ENCODE measurements at regions not wholly inside any gene's neighbourhood (a gene's known extent, or its start where the extent isn't known, plus 50 kb on each side); places are given as distances from the start of the nearest gene placed in this dataset.
"Not testable (repeated sequence)": the region's sequence is repeated elsewhere in the genome, so short reads cannot be mapped to it uniquely, and the experiment has no call there.

DNA sequence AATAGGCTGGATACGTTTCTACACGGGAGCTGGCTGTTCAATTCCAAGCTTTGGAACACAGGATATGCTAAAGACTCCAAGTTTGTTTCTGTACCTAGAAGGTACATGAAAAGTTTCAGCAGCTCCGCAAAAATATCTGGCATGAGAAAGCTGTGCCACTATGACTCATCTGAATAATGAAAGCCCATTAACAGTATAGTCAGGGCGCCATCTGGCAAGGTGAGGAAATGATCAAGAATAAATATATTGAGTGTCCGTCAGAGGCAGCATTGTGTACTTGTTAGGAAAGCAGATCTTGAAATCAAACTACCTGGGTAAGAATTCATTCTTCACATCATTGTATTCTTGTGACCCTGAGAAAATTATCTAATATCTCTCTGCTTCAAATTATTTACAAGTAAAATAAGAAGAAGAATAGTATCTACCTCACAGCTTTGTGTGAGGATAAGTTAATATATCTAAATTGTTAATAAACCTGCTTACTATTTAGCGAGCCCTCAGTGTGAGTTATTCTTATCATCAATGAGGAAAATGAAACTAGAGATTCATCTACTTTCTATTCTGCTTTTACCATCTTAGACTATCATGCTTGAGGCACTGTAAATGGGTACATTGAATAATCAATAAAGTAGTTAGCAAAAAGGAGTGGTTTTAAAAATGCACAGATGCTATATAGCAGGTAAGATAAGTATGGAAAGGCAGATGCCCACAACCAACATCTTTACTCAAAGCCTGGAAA lies 53.5 kb downstream of the FSCB start:
- DNase-seq (ENCODE audit: low read depth): no peak

DNA sequence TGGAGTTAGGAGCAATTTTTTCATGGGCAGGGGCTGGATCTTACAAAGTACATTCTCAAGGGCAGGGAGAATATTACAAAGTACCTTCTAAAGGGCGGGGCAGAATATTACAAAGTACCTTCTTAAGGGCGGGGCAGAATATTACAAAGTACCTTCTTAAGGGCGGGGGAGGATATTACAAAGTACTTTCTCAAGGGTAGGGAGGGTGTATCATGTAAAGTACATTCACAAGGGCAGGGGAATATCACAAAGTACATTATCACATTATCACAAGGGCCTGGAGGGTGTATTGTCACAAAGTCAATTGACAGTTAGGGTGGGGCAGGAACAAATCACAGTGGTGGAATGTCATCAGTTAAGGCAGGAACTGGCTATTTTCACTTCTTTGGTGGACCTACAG lies 56.9 kb downstream of the FSCB start:
- not testable (repeated sequence) for DNase-seq (ENCODE audit: low read depth)

DNA sequence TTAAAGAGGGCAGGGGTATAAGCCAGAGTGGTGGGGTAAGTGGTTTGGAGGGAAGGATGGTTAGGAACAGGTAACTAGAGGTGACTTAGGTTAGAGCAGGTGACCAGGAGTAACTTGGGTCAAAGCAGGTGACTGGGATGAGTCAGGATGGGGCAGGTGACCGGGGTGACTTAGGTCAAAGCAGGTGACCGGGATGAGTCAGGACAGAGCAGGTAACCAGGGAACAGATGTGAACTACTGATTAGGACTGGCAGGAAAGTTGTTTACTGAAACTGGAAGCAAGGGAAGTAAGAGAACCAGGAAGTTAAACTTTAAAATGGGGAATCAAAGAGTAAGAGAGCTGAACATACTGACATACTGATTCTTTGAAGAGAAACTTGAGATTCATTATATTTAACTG lies 57.4 kb downstream of the FSCB start:
- DNase-seq (ENCODE audit: low read depth): no peak

DNA sequence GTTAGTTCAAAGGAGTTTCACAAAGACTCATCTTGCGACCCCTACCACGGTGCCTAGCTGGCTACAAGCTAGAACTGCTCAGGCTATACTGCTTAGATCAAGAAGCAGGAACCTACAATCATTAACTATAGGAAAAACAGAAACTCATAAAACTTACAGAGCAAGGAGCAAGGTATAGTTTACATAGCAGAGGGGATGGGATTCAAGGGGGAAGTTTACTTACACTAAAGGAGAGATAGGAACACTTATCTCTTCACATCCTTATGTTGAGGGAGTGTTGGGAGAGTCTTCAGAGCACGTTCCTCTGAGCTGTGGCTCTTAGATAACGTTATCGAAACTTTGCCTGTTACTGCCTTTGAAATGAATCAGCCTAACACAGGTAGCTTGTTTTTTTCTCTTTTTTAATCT lies 58.1 kb downstream of the FSCB start:
- no peak for DNase-seq (ENCODE audit: low read depth)

DNA sequence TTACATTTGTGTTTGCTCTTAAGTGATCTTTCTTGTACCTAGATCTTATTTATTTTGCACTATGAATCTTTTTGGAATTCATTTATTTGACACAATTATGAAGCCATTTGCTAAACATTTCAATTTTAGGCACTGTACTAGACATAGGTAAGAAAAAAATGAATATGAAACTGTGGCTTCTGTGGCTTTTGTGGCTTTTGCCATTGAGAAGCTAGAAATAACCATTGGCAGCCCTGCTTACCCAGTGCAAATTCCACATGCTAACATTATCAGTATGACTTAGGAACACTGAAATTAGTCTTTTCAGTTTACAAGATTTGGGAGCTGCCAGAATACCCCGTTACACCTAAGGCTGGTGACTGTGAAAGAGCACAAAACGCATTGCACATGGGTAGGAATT lies 60.1 kb downstream of the FSCB start:
- no peak for DNase-seq (ENCODE audit: low read depth)

DNA sequence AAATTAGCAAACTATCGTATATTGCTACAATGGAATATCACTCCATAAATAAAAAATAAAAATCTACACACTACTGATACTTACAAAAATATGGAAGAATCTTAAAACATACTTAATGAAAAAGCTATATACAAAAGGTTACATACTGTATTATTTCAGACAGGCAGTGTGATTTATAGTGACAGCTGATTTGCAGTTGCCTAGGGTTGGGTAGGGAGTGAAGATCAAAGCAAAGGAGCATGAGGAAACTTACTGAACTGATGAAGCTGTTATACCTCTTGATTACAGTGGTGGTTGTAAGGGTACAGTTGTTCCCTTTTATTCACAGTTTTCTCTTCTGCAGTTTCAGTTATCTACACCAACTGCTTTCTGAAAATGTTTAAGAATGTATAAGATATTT lies 62.6 kb downstream of the FSCB start:
- DNase-seq (ENCODE audit: low read depth): no peak

DNA sequence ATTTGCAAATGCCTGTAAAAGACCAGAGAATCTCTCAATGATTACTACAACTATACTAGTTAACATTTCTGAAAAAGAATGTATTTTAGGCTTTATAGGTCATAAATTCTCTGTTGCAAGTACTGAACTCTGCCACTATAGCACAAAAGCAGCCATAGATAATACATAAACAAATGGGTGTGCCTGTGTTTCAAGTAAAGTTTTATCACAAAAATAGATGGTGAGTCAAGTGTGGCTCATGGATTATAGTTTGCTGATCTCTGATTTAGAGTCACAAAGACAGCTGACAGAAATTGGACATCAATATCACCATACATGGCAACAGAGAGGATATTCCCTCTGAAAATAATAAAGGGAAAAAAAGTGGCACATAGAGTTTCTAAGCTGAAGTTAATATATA lies 68.1 kb downstream of the FSCB start:
- DNase-seq (ENCODE audit: low read depth): no peak

DNA sequence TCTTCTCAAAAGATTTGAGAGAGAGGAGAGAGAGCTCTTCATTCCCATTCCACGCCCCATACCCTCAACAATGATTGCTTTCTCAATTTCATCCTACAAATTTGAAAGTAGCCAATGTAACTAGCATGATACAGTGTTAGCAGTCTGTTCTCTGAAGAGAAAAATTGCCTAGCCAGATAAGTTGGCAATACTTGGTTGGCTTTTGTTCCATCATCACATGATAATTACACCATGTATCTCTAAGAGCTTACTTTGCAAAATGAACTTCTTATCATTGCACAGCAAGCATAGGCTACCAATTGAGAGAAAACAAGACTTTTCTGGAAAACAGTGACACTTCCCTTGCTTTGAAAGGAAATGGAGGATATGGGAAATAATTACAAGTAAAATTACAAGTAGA lies 68.9 kb downstream of the FSCB start:
- DNase-seq (ENCODE audit: low read depth): no peak

DNA sequence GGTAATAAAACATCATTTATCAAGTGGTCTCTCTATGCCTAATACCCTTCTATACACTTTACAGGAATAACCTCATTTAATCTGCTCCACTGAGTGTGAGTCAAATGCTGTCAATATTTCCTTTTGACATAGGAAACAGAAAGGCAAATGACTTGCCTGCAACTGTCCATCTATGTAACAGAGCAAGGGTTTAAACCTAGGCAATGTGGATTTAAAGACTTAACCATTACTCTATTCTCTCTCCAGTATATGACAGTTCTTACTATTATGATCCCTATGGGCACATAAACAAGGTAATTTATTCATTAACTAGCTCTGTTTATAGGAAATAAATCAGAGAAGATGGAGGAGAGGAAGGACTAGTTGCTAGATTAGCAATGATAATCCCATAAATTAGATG lies 70.6 kb downstream of the FSCB start:
- DNase-seq (ENCODE audit: low read depth): no peak

DNA sequence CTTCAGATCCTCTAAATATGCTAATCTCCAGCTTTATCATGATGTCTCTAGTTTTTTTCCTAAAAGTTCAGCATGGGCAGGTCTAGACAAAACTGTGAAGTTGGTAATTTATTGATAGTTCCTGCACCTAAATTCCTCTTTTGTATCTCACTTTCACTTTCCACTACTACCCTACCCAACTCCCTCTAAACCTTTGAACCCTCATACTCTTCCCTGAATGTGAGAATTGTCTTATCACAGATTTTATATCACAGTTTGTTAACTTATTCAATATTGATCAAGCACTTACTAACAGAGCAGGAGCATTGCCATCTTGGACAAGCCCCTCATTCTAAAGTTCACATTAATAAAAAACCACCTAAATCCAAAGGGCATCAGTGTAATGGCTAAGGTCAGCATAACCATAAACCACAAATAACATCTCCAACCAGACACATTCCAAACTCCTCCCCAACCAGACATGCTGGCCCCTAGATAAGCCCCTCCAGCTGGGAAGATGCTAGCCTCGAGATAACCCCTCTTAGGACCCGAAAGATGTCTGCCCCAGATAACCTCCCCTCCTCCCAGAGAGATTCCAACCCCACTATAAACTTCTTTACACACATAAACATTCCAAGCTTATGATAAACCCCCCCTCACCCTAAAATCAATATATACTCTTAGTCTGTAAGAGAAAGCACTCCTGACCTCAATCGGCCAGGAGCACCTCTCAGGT lies 78.7 kb downstream of the FSCB start:
- DNase-seq (ENCODE audit: low read depth): no peak

DNA sequence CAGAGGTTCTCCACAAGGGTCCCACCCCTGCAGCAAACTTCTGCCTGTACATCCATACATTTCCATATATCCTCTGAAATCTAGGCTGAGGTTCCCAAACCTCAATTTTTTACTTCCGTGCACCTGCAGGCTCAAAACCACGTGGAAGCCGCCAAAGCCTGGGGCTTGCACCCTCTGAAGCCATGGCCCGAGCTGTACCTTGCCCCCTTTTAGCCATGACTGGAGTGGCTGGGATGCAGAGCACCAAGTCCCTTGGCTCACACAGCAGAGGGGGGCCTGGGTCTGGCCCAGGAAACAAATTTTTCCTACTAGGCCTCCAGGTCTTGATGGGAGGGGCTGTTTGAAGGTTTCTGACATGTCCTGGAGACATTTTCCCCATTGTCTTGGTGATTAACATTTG lies 84.4 kb downstream of the FSCB start:
- DNase-seq (ENCODE audit: low read depth): no peak

DNA sequence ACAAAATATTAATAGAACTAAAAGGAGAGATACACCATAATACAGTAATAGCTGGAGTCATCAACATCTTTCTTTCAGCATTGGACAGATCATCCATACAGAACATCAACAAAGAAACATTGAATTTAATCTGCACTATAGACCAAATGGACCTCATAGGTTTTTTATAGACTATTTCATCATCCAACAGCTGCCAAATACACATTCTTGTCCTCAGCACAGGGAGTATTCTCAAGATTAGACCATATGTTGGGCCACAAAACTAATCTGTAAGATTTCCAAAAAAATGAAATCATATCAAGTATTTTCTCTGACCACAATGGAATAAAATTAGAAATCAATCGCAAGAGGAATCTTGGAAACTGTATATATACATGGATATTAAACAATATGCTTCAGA lies 86.9 kb downstream of the FSCB start:
- no peak for DNase-seq (ENCODE audit: low read depth)

DNA sequence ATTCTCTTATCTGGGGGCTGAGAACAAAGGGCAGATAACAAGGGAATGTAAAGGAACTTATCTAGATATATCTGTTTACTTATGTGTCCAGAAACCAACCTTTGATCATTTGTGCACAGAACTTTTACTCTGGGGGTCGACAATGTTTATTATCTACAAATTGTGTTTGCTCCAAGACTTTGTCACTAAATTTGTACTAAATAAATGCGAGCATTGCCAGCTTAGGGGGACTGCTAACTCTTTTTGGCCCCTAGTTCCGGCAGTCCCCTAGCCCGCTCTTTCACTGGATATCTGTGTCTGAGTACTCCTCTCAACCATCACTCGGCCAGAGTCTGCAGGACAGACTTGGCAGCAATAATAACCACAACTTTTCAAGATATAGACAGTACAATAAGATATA lies 88.2 kb downstream of the FSCB start:
- no peak for DNase-seq (ENCODE audit: low read depth)

DNA sequence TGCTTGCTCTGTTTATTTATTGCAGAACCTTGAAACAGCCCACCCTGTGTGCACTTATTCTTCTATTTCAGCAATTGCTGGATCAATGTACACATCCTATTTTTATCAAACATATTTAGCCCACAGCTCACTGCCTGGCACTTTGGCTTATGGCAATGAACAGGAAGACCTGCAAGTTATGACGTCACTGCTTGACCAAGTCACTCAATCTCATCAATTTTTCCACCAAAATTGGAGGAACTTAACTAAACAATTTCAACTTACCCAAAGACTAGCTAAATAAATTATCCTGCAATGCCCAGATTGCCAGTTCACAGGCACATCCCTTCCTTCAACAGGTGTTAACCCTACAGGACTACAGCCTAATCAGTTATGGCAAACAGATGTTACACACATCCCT lies 89.3 kb downstream of the FSCB start:
- no peak for DNase-seq (ENCODE audit: low read depth)

DNA sequence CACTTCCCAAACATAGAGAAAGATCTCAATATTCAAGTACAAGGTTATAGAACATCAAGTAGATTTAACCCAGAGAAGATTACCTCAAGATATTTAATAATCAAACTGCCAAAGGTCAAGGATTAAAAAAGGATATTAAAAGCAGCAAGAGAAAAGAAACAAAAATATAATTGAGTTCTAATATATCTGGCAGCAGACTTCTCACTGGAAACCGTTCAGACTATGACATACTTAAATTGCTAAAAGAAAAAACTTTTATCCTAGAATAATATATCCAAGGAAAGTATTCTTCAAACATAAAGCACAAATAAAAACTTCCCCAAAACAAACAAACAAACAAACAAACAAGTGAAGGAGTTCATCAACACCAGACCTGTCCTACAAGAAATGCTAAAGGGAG lies 92.4 kb downstream of the FSCB start:
- no peak for DNase-seq (ENCODE audit: low read depth)

DNA sequence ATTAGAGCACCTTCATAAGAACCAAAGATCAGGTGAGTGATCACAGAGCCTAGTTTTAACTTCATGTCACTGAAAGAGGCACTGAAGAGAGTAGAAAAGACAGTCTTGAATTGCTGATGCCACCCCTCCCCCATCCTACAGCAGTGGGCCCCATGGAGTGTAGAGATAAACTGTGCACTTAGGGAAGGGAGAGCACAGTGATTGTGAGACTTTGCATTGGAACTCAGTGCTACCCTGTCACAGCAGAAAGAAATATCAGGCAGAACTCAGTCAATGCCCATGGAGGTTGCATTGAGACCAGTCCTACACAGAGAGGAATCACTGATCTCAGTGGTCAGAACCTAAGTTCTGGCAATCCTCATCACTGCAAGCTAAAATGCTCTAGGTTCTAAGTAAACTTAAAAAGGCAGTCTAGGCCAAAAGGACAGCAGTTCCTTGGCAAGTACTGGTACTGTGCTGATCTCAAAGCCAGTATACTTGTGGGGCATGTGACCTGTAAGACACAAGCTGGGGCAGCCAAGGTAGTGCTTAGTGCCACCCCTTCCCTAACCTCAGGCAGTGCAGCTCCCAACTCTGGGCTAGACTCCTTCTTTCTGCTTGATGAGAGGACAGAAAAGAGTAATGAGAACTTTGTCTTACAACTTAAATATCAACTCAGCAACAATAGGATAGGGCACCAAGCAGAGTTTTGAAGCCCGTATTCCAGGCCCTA lies 94.1 kb downstream of the FSCB start:
- DNase-seq (ENCODE audit: low read depth): no peak

DNA sequence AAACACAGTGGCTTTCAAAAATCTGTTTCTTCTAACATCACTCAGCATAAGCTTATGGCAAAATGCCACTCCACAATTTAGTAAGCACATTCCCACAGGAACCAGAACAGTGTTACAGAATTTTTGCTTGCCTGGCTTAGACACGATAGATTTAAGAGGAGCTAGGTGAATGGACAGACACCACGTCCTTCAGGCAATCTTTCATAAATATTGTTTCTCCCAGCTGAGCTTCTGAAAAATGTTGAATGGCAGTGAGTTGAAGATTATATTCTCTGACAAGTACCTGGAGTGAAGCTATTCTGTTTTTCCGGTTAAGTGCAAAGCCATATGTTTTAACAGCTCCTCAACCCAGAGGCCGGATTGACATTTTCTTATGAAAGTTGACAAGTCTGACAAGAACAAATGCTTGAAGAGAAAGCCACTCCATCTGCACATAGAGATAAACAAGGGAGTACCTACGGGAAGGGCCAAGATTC lies 102.0 kb downstream of the FSCB start:
- no peak for DNase-seq (ENCODE audit: low read depth)

DNA sequence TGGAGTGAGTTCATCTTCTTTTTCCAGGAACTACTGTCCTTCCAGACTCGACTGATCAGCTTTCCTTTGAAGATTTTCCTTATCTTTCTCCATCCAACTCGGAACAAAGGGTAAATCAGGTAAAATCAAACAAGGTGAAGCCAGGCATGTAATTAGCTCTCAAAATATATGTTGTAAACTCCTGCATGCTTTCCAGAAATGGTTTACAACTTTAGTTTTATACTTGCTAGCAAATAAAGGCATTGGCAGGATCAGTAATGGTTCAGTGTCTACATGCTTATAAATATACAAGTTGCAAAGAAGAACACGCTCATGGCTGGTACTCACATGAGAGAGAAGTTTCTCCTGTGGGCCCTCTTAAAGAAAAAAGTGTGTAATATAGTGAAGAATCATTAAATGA lies 102.5 kb downstream of the FSCB start:
- no peak for DNase-seq (ENCODE audit: low read depth)

DNA sequence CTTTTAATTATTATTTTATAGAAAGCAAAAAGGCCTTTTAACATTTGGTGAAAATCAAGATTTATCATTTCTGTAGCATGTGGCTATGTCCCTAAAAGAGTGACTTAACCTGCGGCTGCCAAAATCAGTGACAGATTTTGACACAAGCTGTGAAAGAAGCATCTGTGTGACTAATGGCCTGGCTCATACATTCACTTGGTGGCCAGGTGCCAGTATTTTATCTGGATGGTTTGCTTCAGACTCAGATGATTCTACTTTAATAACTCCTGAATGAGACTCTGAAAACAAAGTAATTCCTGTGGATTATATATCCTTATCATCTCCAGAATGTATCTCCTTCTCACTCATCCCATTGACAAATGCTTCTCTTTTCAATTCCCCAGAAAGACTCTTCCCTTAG lies 103.0 kb downstream of the FSCB start:
- no peak for DNase-seq (ENCODE audit: low read depth)

DNA sequence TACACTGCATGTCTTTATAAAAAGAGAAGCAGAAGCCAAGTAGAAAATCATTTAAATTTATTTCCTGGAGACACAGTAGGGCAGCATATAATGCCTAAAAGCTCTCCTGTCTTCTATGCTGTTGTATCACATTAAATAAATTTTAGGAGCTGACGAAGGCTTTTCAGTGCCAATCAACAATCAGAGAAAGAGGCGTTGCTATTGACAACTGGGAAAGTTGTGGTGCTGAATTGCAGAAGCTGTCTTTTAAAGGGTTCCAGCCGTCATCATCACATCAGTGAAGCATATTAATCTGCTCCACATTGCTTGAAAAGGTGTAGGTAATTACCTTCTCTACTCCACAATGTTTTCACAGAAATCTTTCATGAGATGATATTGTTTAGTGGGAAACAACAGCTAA lies 103.9 kb downstream of the FSCB start:
- DNase-seq (ENCODE audit: low read depth): no peak

DNA sequence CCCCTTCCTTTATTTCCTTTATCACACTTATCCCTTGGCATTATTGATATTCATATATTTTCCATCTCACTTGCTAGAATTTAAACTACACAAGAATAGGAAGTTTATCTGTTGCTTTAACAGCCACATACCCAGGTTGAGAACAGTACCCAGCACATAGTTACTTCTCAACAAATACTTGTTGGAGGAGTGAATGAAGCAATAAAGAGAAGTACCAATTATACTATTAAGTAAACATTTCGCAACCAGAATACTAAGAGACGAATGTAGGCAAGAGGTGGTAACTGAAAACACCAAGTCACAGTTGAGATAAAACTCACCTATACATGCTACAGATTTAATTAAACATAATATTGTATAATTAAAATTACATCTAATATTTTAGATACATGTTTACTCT lies 110.9 kb downstream of the FSCB start:
- DNase-seq (ENCODE audit: low read depth): no peak

DNA sequence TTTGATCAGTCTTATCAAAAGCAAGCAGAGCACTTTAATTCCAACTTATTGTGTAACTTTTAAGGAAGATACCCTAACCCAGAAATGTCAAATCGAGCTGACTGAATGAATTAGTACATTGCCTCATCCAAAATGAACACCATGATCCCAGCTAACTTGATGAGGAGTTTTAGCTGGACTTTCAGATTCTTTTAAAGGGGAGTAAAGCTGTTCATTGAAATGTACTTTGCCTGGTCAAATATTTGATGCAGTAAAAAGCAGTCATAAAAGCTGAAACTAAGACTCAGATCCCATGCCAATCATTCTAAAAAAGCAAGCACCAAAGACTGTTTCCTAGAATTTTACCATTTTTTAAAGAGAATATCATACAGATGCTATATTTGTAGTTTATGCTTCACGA lies 114.1 kb downstream of the FSCB start:
- no peak for DNase-seq (ENCODE audit: low read depth)

DNA sequence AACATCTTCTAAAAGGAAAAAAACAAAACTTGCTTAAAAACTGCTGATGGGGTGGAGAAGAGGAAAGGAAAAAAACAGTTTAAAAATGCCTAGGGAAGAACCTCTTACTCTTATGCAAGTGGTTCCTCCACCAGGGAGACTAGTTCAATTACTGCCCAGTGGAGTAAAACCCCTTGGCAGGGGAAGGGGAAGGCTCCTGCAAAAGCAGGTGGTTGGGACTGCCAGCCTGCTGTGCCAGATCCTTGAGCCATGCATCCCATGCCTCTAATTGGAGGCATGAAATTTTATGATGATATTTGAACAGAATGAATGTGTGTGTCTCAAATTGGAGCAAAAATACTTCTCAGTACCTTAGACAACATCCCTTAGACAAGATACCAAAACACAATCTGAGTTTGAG lies 118.8 kb downstream of the FSCB start:
- no peak for DNase-seq (ENCODE audit: low read depth)
